B cell (primary cell): ENCODE measurements at regions not wholly inside any gene's neighbourhood (a gene's known extent, or its start where the extent isn't known, plus 50 kb on each side); places are given as distances from the start of the nearest gene placed in this dataset.

Source experiments
- ATAC-seq: fragments of 200-7000 bp; cut with Tn5 transposase; one replicate; pipeline ENCODE4 v1.10.0; 2021; ENCODE audit warnings: low read depth, mild to moderate bottlenecking, moderate number of reproducible peaks, moderate library complexity
- CTCF ChIA-PET: fragments of 350-600 bp; sonication (Branson Sonifier 250); formaldehyde crosslinking; loops from one replicate; lab custom pipeline; 2021; ENCODE audit warnings: antibody characterized with exemption, inconsistent platforms; lab: Charles Lee
- POLR2A ChIA-PET: fragments of 350-600 bp; sonication (Branson Sonifier 250); formaldehyde crosslinking; loops from one replicate; lab custom pipeline; 2021; ENCODE audit warnings: antibody characterized with exemption; lab: Charles Lee
- DNase-seq: peaks from one replicate; pipeline ENCODE4 v3.0.0; 2013
- H2AFZ ChIP-seq: 2 replicates; pipeline ENCODE4 v1.6.1; 2012; ENCODE audit warnings: mild to moderate bottlenecking, low read depth, low read length; ENCODE audit not compliant: insufficient read depth, poor library complexity, severe bottlenecking
- H3K27ac ChIP-seq, 2 donors: 1 replicate in 1 of 2; 2 replicates in 1 of 2; pipeline ENCODE4 v1.5.1; 2012 to 2013; ENCODE audit warnings: low read length in 2 of 2, mild to moderate bottlenecking in 2 of 2, moderate library complexity in 1 of 2
- H3K27me3 ChIP-seq, 4 experiments: fragments of 200-600 bp in 1 of 4; sonication (generic) in 1 of 4; replicated peaks in 1 of 4; 1 replicate in 2 of 4; 2 replicates in 2 of 4; pipeline versions ENCODE4 v1.6.1 to v1.7.0; 2013 to 2016; ENCODE audit warnings: low read length in 3 of 4, mild to moderate bottlenecking in 2 of 4, mixed read lengths in 1 of 4, moderate library complexity in 1 of 4; ENCODE audit not compliant: insufficient read depth in 4 of 4, control insufficient read depth in 3 of 4; ENCODE audit errors: control extremely low read depth in 1 of 4
- H3K36me3 ChIP-seq, 2 experiments: replicated peaks in 1 of 2; 1 replicate in 1 of 2; 2 replicates in 1 of 2; pipeline versions ENCODE4 v1.6.1 to v1.7.1; 2013; ENCODE audit warnings: low read length in 1 of 2; ENCODE audit not compliant: insufficient read depth in 2 of 2, control insufficient read depth in 1 of 2; ENCODE audit errors: control extremely low read depth in 1 of 2, extremely low read depth in 1 of 2
- H3K4me1 ChIP-seq, 2 donors: fragments of 200-600 bp in 1 of 2; sonication (generic) in 1 of 2; 1 replicate in 1 of 2; 2 replicates in 1 of 2; pipeline versions ENCODE4 v1.5.1 to v1.6.1; 2013 to 2017; ENCODE audit warnings: low read length in 2 of 2; ENCODE audit not compliant: control insufficient read depth in 2 of 2, insufficient read depth in 2 of 2
- H3K4me2 ChIP-seq: replicated peaks from 2 replicates; pipeline ENCODE3; 2012; ENCODE audit warnings: mild to moderate bottlenecking, low read depth, low read length; ENCODE audit not compliant: poor library complexity, severe bottlenecking
- H3K4me3 ChIP-seq, 5 experiments: fragments of 200-600 bp in 1 of 5; sonication (generic) in 1 of 5; 1 replicate in 3 of 5; 2 replicates in 2 of 5; pipeline versions ENCODE4 v1.5.1 to v1.7.0; 2011 to 2016; ENCODE audit warnings: low read length in 4 of 5, mild to moderate bottlenecking in 4 of 5, low read depth in 2 of 5, control low read depth in 1 of 5, moderate library complexity in 1 of 5; ENCODE audit not compliant: insufficient read depth in 1 of 5; ENCODE audit errors: control extremely low read depth in 1 of 5, extremely low read depth in 1 of 5
- H3K79me2 ChIP-seq: fragments of 200-600 bp; sonication (generic); one replicate; pipeline ENCODE4 v1.6.0; 2016; ENCODE audit warnings: low read length; ENCODE audit not compliant: control insufficient read depth, insufficient read depth
- H3K9ac ChIP-seq: fragments of 200-600 bp; sonication (generic); 2 replicates; pipeline ENCODE4 v1.6.1; 2017; ENCODE audit warnings: mild to moderate bottlenecking, low read length, moderate library complexity
- H3K9me3 ChIP-seq, 3 donors: one replicate each; pipeline versions ENCODE4 v1.6.1 to v1.7.1; 2013; ENCODE audit warnings: low read length in 2 of 3; ENCODE audit not compliant: control insufficient read depth in 2 of 3, insufficient read depth in 1 of 3; ENCODE audit errors: control extremely low read depth in 1 of 3
- H4K20me1 ChIP-seq: 2 replicates; pipeline ENCODE4 v1.6.0; 2012; ENCODE audit warnings: mild to moderate bottlenecking, low read length; ENCODE audit not compliant: insufficient read depth, control insufficient read depth, poor library complexity, severe bottlenecking
- H3K27ac Mint-ChIP-seq: one replicate; pipeline ENCODE4 v1.8.0; 2021; ENCODE audit warnings: mixed read lengths
- H3K27me3 Mint-ChIP-seq: one replicate; pipeline ENCODE4 v1.8.0; 2021; ENCODE audit warnings: mixed read lengths
- H3K4me1 Mint-ChIP-seq: one replicate; pipeline ENCODE4 v1.8.0; 2021; ENCODE audit warnings: mixed read lengths
- H3K4me3 Mint-ChIP-seq: one replicate; pipeline ENCODE4 v1.8.0; 2021; ENCODE audit warnings: mixed read lengths
- H3K9me3 Mint-ChIP-seq: one replicate; pipeline ENCODE4 v1.8.0; 2022; ENCODE audit warnings: mixed read lengths; ENCODE audit not compliant: insufficient read depth
- CTCF ChIP-seq: fragments of 200-600 bp; IDR thresholded peaks from one replicate; pipeline ENCODE4 v1.8.0; 2022; ENCODE audit warnings: antibody characterized with exemption, mild to moderate bottlenecking
- EZH2 ChIP-seq: IDR thresholded peaks from 2 replicates; pipeline ENCODE4 v1.6.1; 2012; ENCODE audit warnings: borderline replicate concordance, low read depth, mild to moderate bottlenecking, moderate library complexity, low read length; ENCODE audit not compliant: insufficient read depth, poor library complexity, severe bottlenecking
- WGBS: methylation state at CpG from one replicate; pipeline ENCODE4 v1.1.5; 2013; ENCODE audit warnings: missing lambda C conversion rate; ENCODE audit not compliant: insufficient coverage; 5-methylcytosine and 5-hydroxymethylcytosine counted together
- intact Hi-C: fragments of 100-400 bp; cut with micrococcal nuclease; formaldehyde crosslinking; loops from one replicate; pipeline ENCODE4 v1.10.0; 2022

GRCh38 chr14:54252072-54252730 is 144.6 kb upstream of the CDKN3 start:
- no peak for DNase-seq
- H3K4me3 ChIP-seq = no peak overlapping the region
- no peak overlapping the region for H3K9ac ChIP-seq
- H3K36me3 ChIP-seq = no peaks in the 10 kb centered on the region
- H4K20me1 ChIP-seq = no peaks in the 10 kb centered on the region
- Mint-ChIP-seq H3K4me3 (no peak overlapping the region), H3K27ac (no peak overlapping the region), H3K4me1 (no peaks in the 10 kb centered on the region), H3K9me3 (no peaks in the 10 kb centered on the region), H3K27me3 (peaks cover 48% of the 10 kb centered on the region)
- WGBS = 69% methylated on average over 2 of the region's 2 CpGs
- H3K4me1 ChIP-seq = no peaks in the 10 kb centered on the region
- intact Hi-C loops = no loop called here
- peaks cover 0 to 14% (median 4%) of the 10 kb centered on the region in 4 experiments for H3K27me3 ChIP-seq
- no peak overlapping the region for H2AFZ ChIP-seq
- H3K27ac ChIP-seq = no peak overlapping the region
- POLR2A ChIA-PET = no interaction called here
- TF ChIP-seq CTCF = no peak
- H3K9me3 ChIP-seq = peaks cover 0 to 3% (median 0%) of the 10 kb centered on the region in 3 donors
- CTCF ChIA-PET = interaction anchor here (1.1 kb wide), 1 partner anchor 11 kb away, joined by 3 read pairs; no protein-coding TSS in a partner anchor
- H3K79me2 ChIP-seq = no peaks in the 10 kb centered on the region
- ATAC-seq = no peak
- no peak overlapping the region for H3K4me2 ChIP-seq

GRCh38 chr14:54253195-54253947 is 143.4 kb upstream of the CDKN3 start:
- Histone ChIP-seq H3K27ac (no peak overlapping the region), H3K4me3 (no peak overlapping the region), H3K4me1 (no peaks in the 10 kb centered on the region), H3K36me3 (no peaks in the 10 kb centered on the region), H3K9me3 (peaks cover 0 to 3% (median 0%) of the 10 kb centered on the region in 3 donors), H3K9ac (no peak overlapping the region), H3K79me2 (no peaks in the 10 kb centered on the region), H3K27me3 (peaks cover 0 to 10% (median 2%) of the 10 kb centered on the region in 4 experiments), H3K4me2 (no peak overlapping the region), H2AFZ (no peak overlapping the region), H4K20me1 (no peaks in the 10 kb centered on the region)
- TF ChIP-seq EZH2 (no peak), CTCF (no peak)
- CTCF ChIA-PET = no interaction called here
- peaks cover 41% of the 10 kb centered on the region for H3K27me3 Mint-ChIP-seq
- DNase-seq = no peak
- POLR2A ChIA-PET = no interaction called here
- H3K4me1 Mint-ChIP-seq = no peaks in the 10 kb centered on the region
- WGBS = 79% methylated on average over 4 of the region's 4 CpGs
- no peaks in the 10 kb centered on the region for H3K9me3 Mint-ChIP-seq
- no peak overlapping the region for H3K27ac Mint-ChIP-seq
- no peak overlapping the region for H3K4me3 Mint-ChIP-seq
- no peak for ATAC-seq
- intact Hi-C loops = no loop called here
